ENCODE measurements at regions not wholly inside any gene's neighbourhood (a gene's known extent, or its start where the extent isn't known, plus 50 kb on each side); places are given as distances from the start of the nearest gene placed in this dataset.

DNA sequence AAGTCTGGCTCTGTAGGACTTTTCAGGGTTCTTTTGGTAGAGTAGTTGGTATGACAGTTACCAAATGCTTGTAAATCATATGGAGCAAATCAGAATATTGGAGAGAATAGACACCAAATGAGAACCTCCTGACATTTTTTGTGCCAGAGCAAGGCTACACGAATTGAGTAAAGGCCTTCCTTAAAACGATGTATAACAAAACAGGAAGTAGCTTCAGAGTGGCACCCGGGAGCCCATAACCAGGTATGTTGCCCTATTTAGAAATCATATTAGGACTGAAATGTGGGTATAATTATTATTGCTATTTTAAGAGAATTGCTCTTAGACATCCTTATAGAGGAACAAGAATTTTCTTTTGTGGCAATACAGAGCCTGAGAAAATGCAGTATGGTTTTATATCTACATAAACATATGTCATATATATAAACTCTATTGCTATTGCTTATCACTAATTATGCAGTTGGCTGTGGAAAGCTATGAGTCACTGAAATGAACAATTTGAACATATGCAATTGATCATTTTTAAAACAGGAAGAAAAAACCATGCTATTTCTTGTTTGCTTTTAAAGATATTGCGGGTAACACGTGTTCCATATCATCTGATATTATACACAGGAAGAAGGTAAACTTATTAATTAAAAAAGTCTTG lies 197.4 kb upstream of the MTPN start:
- no peak for DNase-seq (ENCODE audit: low read depth)
- H3K9me3 ChIP-seq (ENCODE audit: control insufficient read depth, low read length): no peaks in the 10 kb centered on the region
- H3K4me3 ChIP-seq (ENCODE audit: low read length): no peak overlapping the region
- no peaks in the 10 kb centered on the region for H3K27me3 ChIP-seq (replicated peaks; ENCODE audit: control insufficient read depth, insufficient read depth, low read length)
- H3K36me3 ChIP-seq (ENCODE audit: control insufficient read depth, insufficient read depth, low read length, severe bottlenecking): no peaks in the 10 kb centered on the region
- H3K9ac ChIP-seq (ENCODE audit: low read length): no peak overlapping the region
- H3K4me1 ChIP-seq (ENCODE audit: control insufficient read depth, insufficient read depth, low read length): no peaks in the 10 kb centered on the region

GRCh38 chr7:136173874-136174273 lies 196.7 kb upstream of the MTPN start:
- H3K27me3 ChIP-seq (replicated peaks; ENCODE audit: control insufficient read depth, insufficient read depth, low read length): no peaks in the 10 kb centered on the region
- no peak overlapping the region for H3K9ac ChIP-seq (ENCODE audit: low read length)
- no peak overlapping the region for H3K4me3 ChIP-seq (ENCODE audit: low read length)
- H3K36me3 ChIP-seq (ENCODE audit: control insufficient read depth, insufficient read depth, low read length, severe bottlenecking): no peaks in the 10 kb centered on the region
- no peaks in the 10 kb centered on the region for H3K4me1 ChIP-seq (ENCODE audit: control insufficient read depth, insufficient read depth, low read length)
- no peak for DNase-seq (ENCODE audit: low read depth)
- H3K9me3 ChIP-seq (ENCODE audit: control insufficient read depth, low read length): no peaks in the 10 kb centered on the region

DNA sequence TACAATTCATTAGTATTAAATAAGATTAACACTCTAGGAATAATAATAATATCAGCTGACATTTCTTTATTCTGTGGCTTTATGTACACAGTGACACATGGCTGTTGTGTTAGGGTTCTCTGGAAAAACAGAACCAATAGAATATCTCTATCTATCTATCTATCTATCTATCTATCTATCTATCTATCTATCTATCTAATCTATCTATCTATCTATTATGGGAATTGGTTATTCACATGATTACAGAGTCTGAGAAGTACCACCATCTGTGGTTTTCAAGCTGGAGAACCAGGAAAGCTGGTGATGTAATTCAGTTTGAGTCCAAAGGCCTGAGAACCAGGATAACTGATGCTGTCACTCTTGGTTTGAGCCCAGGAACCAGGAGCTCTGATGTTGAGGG lies 194.1 kb upstream of the MTPN start:
- Histone ChIP-seq H3K4me3 (ENCODE audit: low read length) (no peak overlapping the region), H3K9ac (ENCODE audit: low read length) (no peak overlapping the region), H3K4me1 (ENCODE audit: control insufficient read depth, insufficient read depth, low read length) (no peaks in the 10 kb centered on the region), H3K27me3 (replicated peaks; ENCODE audit: control insufficient read depth, insufficient read depth, low read length) (no peaks in the 10 kb centered on the region), H3K9me3 (ENCODE audit: control insufficient read depth, low read length) (no peaks in the 10 kb centered on the region), H3K36me3 (ENCODE audit: control insufficient read depth, insufficient read depth, low read length, severe bottlenecking) (no peaks in the 10 kb centered on the region)
- no peak for DNase-seq (ENCODE audit: low read depth)

GRCh38 chr7:136168821-136169220 lies 191.7 kb upstream of the MTPN start:
- H3K9ac ChIP-seq (ENCODE audit: low read length): no peak overlapping the region
- H3K4me1 ChIP-seq (ENCODE audit: control insufficient read depth, insufficient read depth, low read length): no peaks in the 10 kb centered on the region
- H3K27me3 ChIP-seq (replicated peaks; ENCODE audit: control insufficient read depth, insufficient read depth, low read length): no peaks in the 10 kb centered on the region
- no peak overlapping the region for H3K4me3 ChIP-seq (ENCODE audit: low read length)
- no peaks in the 10 kb centered on the region for H3K9me3 ChIP-seq (ENCODE audit: control insufficient read depth, low read length)
- no peak for DNase-seq (ENCODE audit: low read depth)
- no peaks in the 10 kb centered on the region for H3K36me3 ChIP-seq (ENCODE audit: control insufficient read depth, insufficient read depth, low read length, severe bottlenecking)

- no peak for DNase-seq (ENCODE audit: low read depth)
- H3K9ac ChIP-seq (ENCODE audit: low read length): no peak overlapping the region
These were observed 190.8 kb upstream of the MTPN start for GRCh38 chr7:136167991-136168390.

DNA sequence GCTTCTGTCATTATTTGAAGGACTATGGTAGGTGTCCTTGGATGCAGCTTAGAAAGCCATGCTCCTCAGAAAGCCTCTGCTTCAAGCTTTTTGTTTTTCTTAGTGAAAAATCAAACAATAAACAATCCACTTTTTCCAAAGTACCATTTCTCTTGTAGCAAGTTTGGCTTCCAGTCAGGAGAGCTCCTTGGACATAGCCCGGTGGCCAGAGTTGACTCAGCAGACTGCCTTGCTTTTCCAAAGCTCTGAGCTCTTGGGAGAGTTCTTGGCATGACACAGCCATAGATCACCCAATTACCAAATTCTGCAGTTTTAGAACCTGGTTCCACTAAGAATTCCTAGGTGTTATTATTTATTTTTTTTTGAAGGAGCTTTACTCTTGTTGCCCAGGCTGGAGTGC lies 189.4 kb upstream of the MTPN start:
- no peak overlapping the region for H3K4me3 ChIP-seq (ENCODE audit: low read length)
- H3K4me1 ChIP-seq (ENCODE audit: control insufficient read depth, insufficient read depth, low read length): no peaks in the 10 kb centered on the region
- no peaks in the 10 kb centered on the region for H3K36me3 ChIP-seq (ENCODE audit: control insufficient read depth, insufficient read depth, low read length, severe bottlenecking)
- no peak overlapping the region for H3K9ac ChIP-seq (ENCODE audit: low read length)
- no peaks in the 10 kb centered on the region for H3K9me3 ChIP-seq (ENCODE audit: control insufficient read depth, low read length)
- H3K27me3 ChIP-seq (replicated peaks; ENCODE audit: control insufficient read depth, insufficient read depth, low read length): no peaks in the 10 kb centered on the region
- no peak for DNase-seq (ENCODE audit: low read depth)

More at GRCh38 chr7:136167991-136168390, 190.8 kb upstream of the MTPN start:
- H3K27me3 ChIP-seq (replicated peaks; ENCODE audit: control insufficient read depth, insufficient read depth, low read length): no peaks in the 10 kb centered on the region
- H3K4me1 ChIP-seq (ENCODE audit: control insufficient read depth, insufficient read depth, low read length): no peaks in the 10 kb centered on the region
- H3K9me3 ChIP-seq (ENCODE audit: control insufficient read depth, low read length): no peaks in the 10 kb centered on the region
- no peaks in the 10 kb centered on the region for H3K36me3 ChIP-seq (ENCODE audit: control insufficient read depth, insufficient read depth, low read length, severe bottlenecking)
- H3K4me3 ChIP-seq (ENCODE audit: low read length): no peak overlapping the region

GRCh38 chr7:136163340-136163801 lies 186.2 kb upstream of the MTPN start:
- no peak overlapping the region for H3K9ac ChIP-seq (ENCODE audit: low read length)
- no peaks in the 10 kb centered on the region for H3K36me3 ChIP-seq (ENCODE audit: control insufficient read depth, insufficient read depth, low read length, severe bottlenecking)
- no peak overlapping the region for H3K4me3 ChIP-seq (ENCODE audit: low read length)
- no peaks in the 10 kb centered on the region for H3K4me1 ChIP-seq (ENCODE audit: control insufficient read depth, insufficient read depth, low read length)
- H3K9me3 ChIP-seq (ENCODE audit: control insufficient read depth, low read length): no peaks in the 10 kb centered on the region
- peak; percentile 5 for DNase-seq (ENCODE audit: low read depth)
- H3K27me3 ChIP-seq (replicated peaks; ENCODE audit: control insufficient read depth, insufficient read depth, low read length): no peaks in the 10 kb centered on the region

- H3K9ac ChIP-seq (ENCODE audit: low read length): no peak overlapping the region
- DNase-seq (ENCODE audit: low read depth): no peak
- H3K4me3 ChIP-seq (ENCODE audit: low read length): no peak overlapping the region
- no peaks in the 10 kb centered on the region for H3K9me3 ChIP-seq (ENCODE audit: control insufficient read depth, low read length)
- H3K27me3 ChIP-seq (replicated peaks; ENCODE audit: control insufficient read depth, insufficient read depth, low read length): no peaks in the 10 kb centered on the region
- no peaks in the 10 kb centered on the region for H3K36me3 ChIP-seq (ENCODE audit: control insufficient read depth, insufficient read depth, low read length, severe bottlenecking)
- no peaks in the 10 kb centered on the region for H3K4me1 ChIP-seq (ENCODE audit: control insufficient read depth, insufficient read depth, low read length)
These were observed 173.2 kb upstream of the MTPN start for GRCh38 chr7:136150311-136150710.

DNA sequence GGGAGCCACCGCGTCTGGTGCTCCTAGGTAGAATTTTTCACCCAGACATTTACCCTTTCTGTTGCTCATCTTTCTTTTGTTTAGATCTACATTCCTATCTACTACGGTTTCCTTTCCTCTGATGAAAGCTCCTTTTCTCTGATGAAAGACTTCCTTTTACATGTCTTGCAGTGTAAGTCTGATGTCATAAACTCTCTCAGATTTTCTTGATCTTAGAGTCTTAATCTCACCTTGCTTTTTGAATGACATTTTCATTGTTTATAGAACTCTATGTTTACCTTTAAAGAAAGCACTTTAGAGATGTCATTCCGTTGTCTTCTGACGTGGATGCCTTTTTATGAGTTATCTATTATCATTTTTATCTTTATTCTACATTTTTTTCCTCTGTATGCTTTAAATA lies 171.8 kb upstream of the MTPN start:
- H3K4me1 ChIP-seq (ENCODE audit: control insufficient read depth, insufficient read depth, low read length): no peaks in the 10 kb centered on the region
- no peak overlapping the region for H3K4me3 ChIP-seq (ENCODE audit: low read length)
- no peaks in the 10 kb centered on the region for H3K27me3 ChIP-seq (replicated peaks; ENCODE audit: control insufficient read depth, insufficient read depth, low read length)
- no peaks in the 10 kb centered on the region for H3K36me3 ChIP-seq (ENCODE audit: control insufficient read depth, insufficient read depth, low read length, severe bottlenecking)
- no peaks in the 10 kb centered on the region for H3K9me3 ChIP-seq (ENCODE audit: control insufficient read depth, low read length)
- no peak overlapping the region for H3K9ac ChIP-seq (ENCODE audit: low read length)
- no peak for DNase-seq (ENCODE audit: low read depth)

GRCh38 chr7:136146925-136147324 lies 169.8 kb upstream of the MTPN start:
- Histone ChIP-seq H3K36me3 (ENCODE audit: control insufficient read depth, insufficient read depth, low read length, severe bottlenecking) (no peaks in the 10 kb centered on the region), H3K9me3 (ENCODE audit: control insufficient read depth, low read length) (no peaks in the 10 kb centered on the region), H3K4me1 (ENCODE audit: control insufficient read depth, insufficient read depth, low read length) (no peaks in the 10 kb centered on the region), H3K27me3 (replicated peaks; ENCODE audit: control insufficient read depth, insufficient read depth, low read length) (no peaks in the 10 kb centered on the region), H3K4me3 (ENCODE audit: low read length) (no peak overlapping the region), H3K9ac (ENCODE audit: low read length) (no peak overlapping the region)
- no peak for DNase-seq (ENCODE audit: low read depth)

- Histone ChIP-seq H3K4me3 (ENCODE audit: low read length) (no peak overlapping the region), H3K4me1 (ENCODE audit: control insufficient read depth, insufficient read depth, low read length) (no peaks in the 10 kb centered on the region), H3K9ac (ENCODE audit: low read length) (no peak overlapping the region), H3K9me3 (ENCODE audit: control insufficient read depth, low read length) (no peaks in the 10 kb centered on the region), H3K27me3 (replicated peaks; ENCODE audit: control insufficient read depth, insufficient read depth, low read length) (no peaks in the 10 kb centered on the region), H3K36me3 (ENCODE audit: control insufficient read depth, insufficient read depth, low read length, severe bottlenecking) (no peaks in the 10 kb centered on the region)
- no peak for DNase-seq (ENCODE audit: low read depth)
These were observed 167.0 kb upstream of the MTPN start for GRCh38 chr7:136144182-136144581.

DNA sequence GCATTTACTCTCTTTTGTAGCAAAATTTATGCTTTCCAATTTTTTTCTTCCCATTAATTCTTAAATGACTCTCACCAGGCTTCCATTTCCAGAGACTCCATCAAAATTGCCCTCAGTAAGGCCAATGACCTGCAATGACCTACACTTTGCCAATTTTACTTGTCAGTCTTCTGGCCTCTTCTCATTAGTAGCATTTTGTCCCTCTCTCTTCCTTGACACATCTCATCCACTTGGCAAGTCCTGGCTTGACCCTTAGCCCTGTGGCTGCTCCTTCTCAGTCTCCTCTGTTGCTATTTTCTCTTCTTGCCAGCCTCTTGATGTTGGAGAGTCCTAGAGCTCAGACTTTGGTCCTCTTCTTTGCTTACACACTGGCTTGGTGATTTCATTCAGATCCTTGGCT lies 166.1 kb upstream of the MTPN start:
- DNase-seq (ENCODE audit: low read depth): no peak
- Histone ChIP-seq H3K9me3 (ENCODE audit: control insufficient read depth, low read length) (no peaks in the 10 kb centered on the region), H3K4me1 (ENCODE audit: control insufficient read depth, insufficient read depth, low read length) (no peaks in the 10 kb centered on the region), H3K4me3 (ENCODE audit: low read length) (no peak overlapping the region), H3K27me3 (replicated peaks; ENCODE audit: control insufficient read depth, insufficient read depth, low read length) (no peaks in the 10 kb centered on the region), H3K9ac (ENCODE audit: low read length) (no peak overlapping the region), H3K36me3 (ENCODE audit: control insufficient read depth, insufficient read depth, low read length, severe bottlenecking) (no peaks in the 10 kb centered on the region)
